ENCODE measurements at regions not wholly inside any gene's neighbourhood (a gene's known extent, or its start where the extent isn't known, plus 50 kb on each side); places are given as distances from the start of the nearest gene placed in this dataset.

DNA sequence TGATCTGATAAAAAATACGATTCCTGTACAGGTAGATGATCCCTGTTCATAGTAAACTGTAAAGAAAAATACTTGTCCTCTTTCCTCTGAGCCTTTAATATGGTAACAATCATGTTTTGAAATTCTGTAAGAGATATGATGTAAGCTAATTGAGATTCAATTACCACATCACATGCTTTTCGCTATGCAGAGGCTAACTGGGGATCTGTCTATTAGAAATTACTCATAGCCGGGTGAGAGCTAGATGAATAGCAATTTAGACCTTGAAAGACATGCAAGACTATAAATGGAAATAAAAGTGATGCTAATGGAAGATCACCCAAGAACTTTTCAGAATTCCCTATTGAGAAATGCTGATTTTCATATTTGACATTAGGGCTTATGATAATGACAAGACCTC lies 579.9 kb upstream of the ZNF717 start:
- H3K36me3 Mint-ChIP-seq (ENCODE audit: low read depth): 0 out of 2 replicates have a peak, but pooled peaks cover 6% of the 10 kb centered on the region
- no peaks in the 10 kb centered on the region for H3K4me1 Mint-ChIP-seq (ENCODE audit: low read depth)
- TF ChIP-seq CTCF (IDR thresholded peaks at IDR 0.05): no peak
- H3K9me3 Mint-ChIP-seq: peaks cover 34% of the 10 kb centered on the region
- no peak for DNase-seq
- H3K4me3 Mint-ChIP-seq: no peak overlapping the region
- peaks cover 1% of the 10 kb centered on the region; the same call in 1 of the 2 replicates for H3K27me3 Mint-ChIP-seq (ENCODE audit: insufficient read depth)
- no peak overlapping the region for H3K27ac Mint-ChIP-seq

- Mint-ChIP-seq H3K27ac (no peak overlapping the region), H3K9me3 (peaks cover 34% of the 10 kb centered on the region), H3K36me3 (ENCODE audit: low read depth) (0 out of 2 replicates have a peak, but pooled peaks cover 6% of the 10 kb centered on the region), H3K4me3 (no peak overlapping the region), H3K4me1 (ENCODE audit: low read depth) (no peaks in the 10 kb centered on the region), H3K27me3 (ENCODE audit: insufficient read depth) (peaks cover 1% of the 10 kb centered on the region; the same call in 1 of the 2 replicates)
- no peak for TF ChIP-seq CTCF (IDR thresholded peaks at IDR 0.05)
- no peak for DNase-seq
These were observed 581.9 kb upstream of the ZNF717 start for GRCh38 chr3:76367281-76367680.

GRCh38 chr3:76369170-76369569 lies 583.8 kb upstream of the ZNF717 start:
- Mint-ChIP-seq H3K27ac (no peak overlapping the region), H3K4me1 (ENCODE audit: low read depth) (no peaks in the 10 kb centered on the region), H3K9me3 (peaks cover 38% of the 10 kb centered on the region), H3K36me3 (ENCODE audit: low read depth) (0 out of 2 replicates have a peak, but pooled peaks cover 6% of the 10 kb centered on the region), H3K27me3 (ENCODE audit: insufficient read depth) (peaks cover 1% of the 10 kb centered on the region; the same call in 1 of the 2 replicates), H3K4me3 (no peak overlapping the region)
- no peak for TF ChIP-seq CTCF (IDR thresholded peaks at IDR 0.05)
- no peak for DNase-seq

- H3K27me3 Mint-ChIP-seq (ENCODE audit: insufficient read depth): peaks cover 1% of the 10 kb centered on the region; the same call in 1 of the 2 replicates
- H3K4me3 Mint-ChIP-seq: no peak overlapping the region
- no peak for TF ChIP-seq CTCF (IDR thresholded peaks at IDR 0.05)
- no peaks in the 10 kb centered on the region for H3K36me3 Mint-ChIP-seq (ENCODE audit: low read depth)
- peaks cover 39% of the 10 kb centered on the region for H3K9me3 Mint-ChIP-seq
- H3K4me1 Mint-ChIP-seq (ENCODE audit: low read depth): no peaks in the 10 kb centered on the region
- H3K27ac Mint-ChIP-seq: no peak overlapping the region
- DNase-seq: no peak
These were observed 585.6 kb upstream of the ZNF717 start for GRCh38 chr3:76370749-76371520.

DNA sequence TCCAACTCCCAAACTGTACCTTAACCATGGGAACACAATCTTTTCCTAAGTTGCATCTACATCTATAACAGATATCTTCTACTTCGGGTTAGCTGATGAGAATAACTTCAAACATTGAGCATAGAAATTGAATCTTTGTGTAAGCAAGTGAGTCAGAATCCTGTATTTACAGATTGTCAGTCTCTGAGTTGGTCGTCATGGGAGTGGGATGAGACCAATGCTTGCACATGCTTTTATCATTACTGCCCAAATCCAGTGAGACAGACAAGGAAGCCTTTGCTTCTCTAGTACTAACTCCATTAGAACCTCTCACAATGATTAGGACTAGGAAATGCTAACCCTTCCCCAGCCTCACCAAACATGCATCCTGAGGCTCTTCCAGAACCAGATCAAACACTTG lies 587.1 kb upstream of the ZNF717 start:
- Mint-ChIP-seq H3K4me3 (no peak overlapping the region), H3K4me1 (ENCODE audit: low read depth) (no peaks in the 10 kb centered on the region), H3K36me3 (ENCODE audit: low read depth) (no peaks in the 10 kb centered on the region), H3K27me3 (ENCODE audit: insufficient read depth) (no peaks in the 10 kb centered on the region), H3K27ac (no peak overlapping the region), H3K9me3 (peaks cover 43% of the 10 kb centered on the region)
- no peak for TF ChIP-seq CTCF (IDR thresholded peaks at IDR 0.05)
- no peak for DNase-seq

All from HFFc6 (cell line).